HEK293 (cell line): ENCODE measurements at regions not wholly inside any gene's neighbourhood (a gene's known extent, or its start where the extent isn't known, plus 50 kb on each side); places are given as distances from the start of the nearest gene placed in this dataset.
"Not testable (repeated sequence)": the region's sequence is repeated elsewhere in the genome, so short reads cannot be mapped to it uniquely, and the experiment has no call there.

Source experiments
- CTCF ChIA-PET: fragments of 350-600 bp; formaldehyde crosslinking; extraction: SDS; loops from one replicate; lab custom pipeline; 2021; ENCODE audit warnings: antibody characterized with exemption; lab: Yijun Ruan, JAX
- POLR2A ChIA-PET: fragments of 300-600 bp; formaldehyde crosslinking; extraction: SDS; loops from one replicate; lab custom pipeline; 2020; ENCODE audit warnings: antibody characterized with exemption, inconsistent platforms; lab: Yijun Ruan, JAX
- H3K27ac ChIP-seq: fragments of 200-500 bp; sonication (Bioruptor generic); 2 replicates; pipeline ENCODE4 v1.5.1; 2014; ENCODE audit warnings: low read depth, low read length, control low read depth, inconsistent platforms; ENCODE audit errors: extremely low read depth
- H3K36me3 ChIP-seq, 2 experiments: fragments of 200-500 bp in 1 of 2; sonication (Bioruptor generic) in 1 of 2; 1 replicate in 1 of 2; 2 replicates in 1 of 2; pipeline ENCODE4 v1.5.1; 2014 to 2017; ENCODE audit warnings: inconsistent platforms in 2 of 2, low read length in 2 of 2; ENCODE audit not compliant: control insufficient read depth in 2 of 2, insufficient read depth in 1 of 2
- H3K4me1 ChIP-seq: fragments of 200-500 bp; sonication (Bioruptor generic); 2 replicates; pipeline ENCODE4 v1.5.1; 2014; ENCODE audit warnings: mild to moderate bottlenecking, low read length, inconsistent platforms; ENCODE audit not compliant: control insufficient read depth, insufficient read depth
- H3K4me3 ChIP-seq: 2 replicates; pipeline ENCODE4 v1.5.1; 2011; ENCODE audit warnings: low read depth, mild to moderate bottlenecking, control low read depth, low read length, moderate library complexity
- H3K9me3 ChIP-seq: fragments of 200-500 bp; sonication (Bioruptor generic); 2 replicates; pipeline ENCODE4 v1.5.1; 2014; ENCODE audit warnings: low read depth, low read length, inconsistent platforms; ENCODE audit not compliant: control insufficient read depth, insufficient read depth
- REPIN1 ChIP-seq: fragments of 450-650 bp; formaldehyde crosslinking; IDR thresholded peaks from 2 replicates; pipeline ENCODE4 v1.5.1; 2017; ENCODE audit warnings: missing biosample characterization, missing genetic modification characterization, low read depth
- SP2 ChIP-seq: fragments of 450-650 bp; formaldehyde crosslinking; IDR thresholded peaks from 2 replicates; pipeline ENCODE4 v1.5.1; 2016; ENCODE audit warnings: missing biosample characterization, missing genetic modification characterization
- WT1 ChIP-seq: fragments of 450-650 bp; formaldehyde crosslinking; IDR thresholded peaks from 2 replicates; pipeline ENCODE4 v1.5.1; 2016; ENCODE audit warnings: missing biosample characterization, missing genetic modification characterization
- ZBTB17 ChIP-seq: fragments of 450-650 bp; formaldehyde crosslinking; IDR thresholded peaks from 2 replicates; pipeline ENCODE4 v1.5.1; 2016; ENCODE audit warnings: missing biosample characterization, missing genetic modification characterization
- ZNF112 ChIP-seq: fragments of 450-650 bp; formaldehyde crosslinking; IDR thresholded peaks from 2 replicates; pipeline ENCODE4 v1.5.0; 2017; ENCODE audit warnings: missing biosample characterization, missing genetic modification characterization
- ZNF184 ChIP-seq: fragments of 450-650 bp; IDR thresholded peaks from 2 replicates; pipeline ENCODE4 v1.5.1; 2018; ENCODE audit warnings: missing biosample characterization, mild to moderate bottlenecking, missing genetic modification characterization
- ZNF341 ChIP-seq: fragments of 450-650 bp; formaldehyde crosslinking; IDR thresholded peaks from 2 replicates; pipeline ENCODE4; 2016; ENCODE audit warnings: low read depth, missing biosample characterization, missing genetic modification characterization
- ZNF549 ChIP-seq: fragments of 450-650 bp; IDR thresholded peaks from 2 replicates; pipeline ENCODE4 v1.5.1; 2018; ENCODE audit warnings: missing biosample characterization, missing genetic modification characterization, mild to moderate bottlenecking, inconsistent platforms, moderate library complexity
- TF ChIP-seq, protein P1 (sequence below): fragments of 450-650 bp; formaldehyde crosslinking; IDR thresholded peaks from 2 replicates; pipeline ENCODE4 v1.5.1; 2016; ENCODE audit warnings: missing biosample characterization, missing genetic modification characterization
- TF ChIP-seq, protein P2 (sequence below): fragments of 450-650 bp; formaldehyde crosslinking; IDR thresholded peaks from 2 replicates; pipeline ENCODE4 v1.5.1; 2017; ENCODE audit warnings: missing biosample characterization, missing genetic modification characterization
- TF ChIP-seq, protein P3 (sequence below): fragments of 450-650 bp; formaldehyde crosslinking; IDR thresholded peaks from 2 replicates; pipeline ENCODE4 v1.5.1; 2016; ENCODE audit warnings: missing biosample characterization, missing genetic modification characterization

DNA sequence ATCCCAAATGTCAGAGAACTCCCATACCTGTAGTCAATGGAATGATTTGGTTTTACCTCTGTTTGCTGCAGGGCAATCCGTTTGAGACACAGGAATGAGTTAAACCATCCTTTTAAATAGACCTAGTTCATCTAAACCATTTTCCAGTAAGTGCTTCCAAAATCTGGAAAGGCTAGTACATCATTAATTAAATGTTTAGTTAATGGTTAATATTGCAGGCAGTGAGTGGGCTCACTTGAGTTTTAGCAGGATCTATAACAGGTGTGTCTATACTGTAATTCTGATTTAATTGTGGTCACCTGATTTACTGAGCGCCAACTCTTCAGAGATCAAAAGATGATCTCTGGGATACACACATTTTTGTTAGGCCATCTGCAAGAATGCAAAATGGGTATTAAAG, 353.9 kb upstream of the ROPN1 start (continued):
- TF ChIP-seq ZBTB17 (tag by site-specific recombination): no peak

DNA sequence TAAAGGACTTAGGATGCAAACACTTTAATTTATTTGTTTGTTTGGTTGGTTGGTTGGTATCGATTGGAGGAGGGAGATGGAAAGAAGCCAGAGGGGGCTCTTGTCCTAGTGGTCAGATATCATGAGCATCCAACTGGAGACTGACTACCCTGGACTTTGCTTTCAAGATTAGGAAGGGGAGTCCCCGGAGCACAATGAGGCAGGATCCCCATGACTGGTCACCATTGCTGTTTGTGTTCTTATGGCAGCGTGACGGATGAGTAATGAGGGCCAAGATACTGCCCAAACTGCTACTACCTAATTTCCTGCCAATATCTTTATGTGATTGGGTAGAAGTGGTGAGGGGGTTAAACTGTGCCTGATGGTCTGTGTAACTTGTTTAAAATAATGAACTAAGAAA, 354.6 kb upstream of the ROPN1 start:
- no peaks in the 10 kb centered on the region for H3K36me3 ChIP-seq
- no peak overlapping the region for H3K4me3 ChIP-seq
- ChIA-PET POLR2A (no interaction called here), CTCF (no interaction called here)
- H3K4me1 ChIP-seq: no peaks in the 10 kb centered on the region
- H3K9me3 ChIP-seq: no peaks in the 10 kb centered on the region
- no peak overlapping the region for H3K27ac ChIP-seq
- TF ChIP-seq, protein P1, sequence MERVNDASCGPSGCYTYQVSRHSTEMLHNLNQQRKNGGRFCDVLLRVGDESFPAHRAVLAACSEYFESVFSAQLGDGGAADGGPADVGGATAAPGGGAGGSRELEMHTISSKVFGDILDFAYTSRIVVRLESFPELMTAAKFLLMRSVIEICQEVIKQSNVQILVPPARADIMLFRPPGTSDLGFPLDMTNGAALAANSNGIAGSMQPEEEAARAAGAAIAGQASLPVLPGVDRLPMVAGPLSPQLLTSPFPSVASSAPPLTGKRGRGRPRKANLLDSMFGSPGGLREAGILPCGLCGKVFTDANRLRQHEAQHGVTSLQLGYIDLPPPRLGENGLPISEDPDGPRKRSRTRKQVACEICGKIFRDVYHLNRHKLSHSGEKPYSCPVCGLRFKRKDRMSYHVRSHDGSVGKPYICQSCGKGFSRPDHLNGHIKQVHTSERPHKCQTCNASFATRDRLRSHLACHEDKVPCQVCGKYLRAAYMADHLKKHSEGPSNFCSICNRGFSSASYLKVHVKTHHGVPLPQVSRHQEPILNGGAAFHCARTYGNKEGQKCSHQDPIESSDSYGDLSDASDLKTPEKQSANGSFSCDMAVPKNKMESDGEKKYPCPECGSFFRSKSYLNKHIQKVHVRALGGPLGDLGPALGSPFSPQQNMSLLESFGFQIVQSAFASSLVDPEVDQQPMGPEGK (tag by site-specific recombination): no peak
- TF ChIP-seq, protein P2, sequence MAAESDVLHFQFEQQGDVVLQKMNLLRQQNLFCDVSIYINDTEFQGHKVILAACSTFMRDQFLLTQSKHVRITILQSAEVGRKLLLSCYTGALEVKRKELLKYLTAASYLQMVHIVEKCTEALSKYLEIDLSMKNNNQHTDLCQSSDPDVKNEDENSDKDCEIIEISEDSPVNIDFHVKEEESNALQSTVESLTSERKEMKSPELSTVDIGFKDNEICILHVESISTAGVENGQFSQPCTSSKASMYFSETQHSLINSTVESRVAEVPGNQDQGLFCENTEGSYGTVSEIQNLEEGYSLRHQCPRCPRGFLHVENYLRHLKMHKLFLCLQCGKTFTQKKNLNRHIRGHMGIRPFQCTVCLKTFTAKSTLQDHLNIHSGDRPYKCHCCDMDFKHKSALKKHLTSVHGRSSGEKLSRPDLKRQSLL (tag by site-specific recombination): no peak
- TF ChIP-seq REPIN1 (tag by site-specific recombination): no peak
- TF ChIP-seq ZNF112: no peak
- no peak for TF ChIP-seq SP2 (tag by site-specific recombination)
- TF ChIP-seq ZNF184 (tag by site-specific recombination): no peak
- no peak for TF ChIP-seq ZNF341 (tag by site-specific recombination)
- TF ChIP-seq, protein P3, sequence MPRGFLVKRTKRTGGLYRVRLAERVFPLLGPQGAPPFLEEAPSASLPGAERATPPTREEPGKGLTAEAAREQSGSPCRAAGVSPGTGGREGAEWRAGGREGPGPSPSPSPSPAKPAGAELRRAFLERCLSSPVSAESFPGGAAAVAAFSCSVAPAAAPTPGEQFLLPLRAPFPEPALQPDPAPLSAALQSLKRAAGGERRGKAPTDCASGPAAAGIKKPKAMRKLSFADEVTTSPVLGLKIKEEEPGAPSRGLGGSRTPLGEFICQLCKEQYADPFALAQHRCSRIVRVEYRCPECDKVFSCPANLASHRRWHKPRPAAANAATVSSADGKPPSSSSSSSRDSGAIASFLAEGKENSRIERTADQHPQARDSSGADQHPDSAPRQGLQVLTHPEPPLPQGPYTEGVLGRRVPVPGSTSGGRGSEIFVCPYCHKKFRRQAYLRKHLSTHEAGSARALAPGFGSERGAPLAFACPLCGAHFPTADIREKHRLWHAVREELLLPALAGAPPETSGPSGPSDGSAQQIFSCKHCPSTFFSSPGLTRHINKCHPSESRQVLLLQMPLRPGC: no peak
- TF ChIP-seq, all 188 proteins: peak for 0

DNA sequence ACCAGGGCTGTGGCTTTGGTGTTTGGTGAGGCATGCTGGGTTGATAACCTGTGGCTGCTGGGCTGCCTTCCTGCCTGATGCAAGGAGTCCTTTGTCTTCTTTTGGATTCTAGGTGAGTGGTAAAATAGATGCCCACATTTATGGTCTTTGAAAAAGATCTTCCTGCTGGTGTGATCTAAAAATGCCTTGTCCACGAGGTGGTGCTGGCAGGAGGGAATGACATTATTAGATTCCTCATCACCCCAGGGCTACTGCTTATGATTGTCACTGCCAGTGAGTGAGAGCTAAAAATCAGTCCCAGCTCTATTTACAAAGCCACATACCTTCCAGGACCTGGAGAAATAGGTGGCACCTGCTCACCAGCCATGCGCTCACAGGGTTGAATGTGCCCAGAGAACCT, 355.5 kb upstream of the ROPN1 start:
- Histone ChIP-seq H3K27ac (no peak overlapping the region), H3K9me3 (no peaks in the 10 kb centered on the region), H3K4me1 (no peaks in the 10 kb centered on the region), H3K36me3 (no peaks in the 10 kb centered on the region), H3K4me3 (no peak overlapping the region)
- ChIA-PET CTCF (interaction anchor here (0.6 to 7.7 kb wide), 5 partner anchors 81 to 212 kb away, joined by 3 to 151 read pairs (median 7); no protein-coding TSS in a partner anchor), POLR2A (interaction anchor here (0.6 kb wide), 1 partner anchor 342 kb away, joined by 4 read pairs; no protein-coding TSS in a partner anchor)
- TF ChIP-seq ZNF549 (tag by site-specific recombination) (no peak), WT1 (no peak)

DNA sequence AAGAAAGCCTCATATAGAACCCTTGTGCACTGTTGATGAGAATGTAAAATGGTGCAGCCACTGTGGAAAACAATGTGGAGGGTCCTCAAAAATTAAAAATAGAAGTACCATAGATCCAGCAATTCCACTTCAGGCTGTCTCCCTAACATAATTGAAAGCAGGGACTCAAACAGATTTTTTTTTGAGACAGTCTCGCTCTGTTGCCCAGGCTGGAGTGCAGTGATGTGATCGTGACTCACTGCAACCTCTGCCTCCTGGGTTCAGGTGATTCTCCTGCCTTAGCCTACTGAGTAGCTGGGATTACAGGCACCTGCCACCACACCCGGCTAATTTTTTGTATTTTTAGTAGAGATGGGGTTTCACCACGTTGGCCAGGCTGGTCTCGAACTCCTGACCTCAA, 356.6 kb upstream of the ROPN1 start:
- H3K36me3 ChIP-seq, H3K9me3 ChIP-seq, POLR2A ChIA-PET, H3K4me1 ChIP-seq, H3K27ac ChIP-seq, H3K4me3 ChIP-seq: not testable (repeated sequence)
- CTCF ChIA-PET: interaction anchor here (1.5 to 7.7 kb wide), 3 partner anchors 118 to 211 kb away, joined by 7 to 151 read pairs (median 7); no protein-coding TSS in a partner anchor
